H1 (cell line): ENCODE measurements at regions not wholly inside any gene's neighbourhood (a gene's known extent, or its start where the extent isn't known, plus 50 kb on each side); places are given as distances from the start of the nearest gene placed in this dataset.

Experiments used
- ATF2 ChIP-seq: IDR thresholded peaks from 2 replicates; pipeline ENCODE4 v1.6.1; 2012; ENCODE audit warnings: low read length, inconsistent platforms
- CBX8 ChIP-seq: fragments of 300-800, 300-1000 bp; sonication (generic); IDR thresholded peaks from 2 replicates; pipeline ENCODE4 v1.7.1; 2016; ENCODE audit warnings: low read depth, low read length, borderline replicate concordance
- CHD7 ChIP-seq: fragments of 300-600 bp; sonication (generic); IDR thresholded peaks from 2 replicates; pipeline ENCODE4 v1.7.1; 2012; ENCODE audit warnings: low read length, moderate library complexity, mild to moderate bottlenecking, inconsistent platforms; ENCODE audit not compliant: insufficient replicate concordance
- CREB1 ChIP-seq: IDR thresholded peaks from 2 replicates; pipeline ENCODE4 v1.6.1; 2012; ENCODE audit warnings: inconsistent platforms
- EZH2 ChIP-seq: fragments of 200-600 bp; sonication (generic); IDR thresholded peaks from 2 replicates; pipeline ENCODE4 v1.7.1; 2012; ENCODE audit warnings: low read depth, mild to moderate bottlenecking, moderate library complexity, low read length, inconsistent platforms; ENCODE audit not compliant: severe bottlenecking
- NRF1 ChIP-seq: IDR thresholded peaks from 2 replicates; pipeline ENCODE4 v1.6.1; 2011; ENCODE audit warnings: mild to moderate bottlenecking, low read depth, low read length, improper control_type of control experiment
- POLR2A ChIP-seq, 2 experiments: IDR thresholded peaks; 1 replicate in 1 of 2; 2 replicates in 1 of 2; pipeline ENCODE4 v1.6.1; 2011; ENCODE audit warnings: low read depth in 2 of 2, low read length in 2 of 2, mild to moderate bottlenecking in 2 of 2; ENCODE audit errors: control extremely low read depth in 1 of 2
- POU5F1 ChIP-seq: IDR thresholded peaks from 2 replicates; pipeline ENCODE4 v1.6.1; 2011; ENCODE audit warnings: low read depth, mild to moderate bottlenecking, low read length, moderate library complexity
- YY1 ChIP-seq: IDR thresholded peaks from 2 replicates; pipeline ENCODE4 v1.6.1; 2011; ENCODE audit warnings: low read depth, mild to moderate bottlenecking, low read length

GRCh38 chr11:33492596-33492995, 208.0 kb downstream of the C11orf91 start (continued):
- TF ChIP-seq CHD7 (no peak), EZH2 (no peak), YY1 (no peak), CBX8 (no peak), ATF2 (no peak), NRF1 (no peak), POU5F1 (no peak), CREB1 (no peak), POLR2A (IDR thresholded peaks at IDR 0.05; ENCODE audit: control extremely low read depth in 1 of 2, low read depth in 2 of 2, low read length in 2 of 2) (no peak)
